Suppressor macrophage treated with lipopolysaccharide for 1 hour (primary cell): ENCODE measurements at regions not wholly inside any gene's neighbourhood (a gene's known extent, or its start where the extent isn't known, plus 50 kb on each side); places are given as distances from the start of the nearest gene placed in this dataset.

Source experiments
- DNase-seq, 3 donors: peaks; one replicate each; pipeline ENCODE4 v3.0.0-alpha.2; 2020 to 2022

GRCh38 chr1:163824490-163824889, 502.7 kb downstream of the NUF2 start:
- no peak for DNase-seq

DNA sequence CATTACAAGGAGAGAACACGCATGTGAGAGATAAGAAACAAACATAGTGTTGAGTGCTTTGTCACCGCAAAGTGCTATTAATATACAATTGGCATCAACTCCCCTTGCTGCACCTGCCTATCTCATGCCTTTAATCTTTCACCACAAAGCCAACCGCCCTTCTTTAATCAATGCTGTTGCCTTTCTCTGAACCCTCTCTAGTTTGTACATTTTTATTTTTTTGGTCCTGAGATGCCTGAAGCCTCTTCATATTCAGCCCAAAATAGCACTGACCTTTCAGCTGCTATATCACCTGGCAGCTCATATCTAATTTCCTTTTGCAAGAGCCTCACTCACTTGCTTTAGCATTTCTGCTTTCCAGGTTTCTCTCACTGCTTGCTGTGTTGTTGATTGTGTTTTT, 504.7 kb downstream of the NUF2 start:
- no peak for DNase-seq

DNA sequence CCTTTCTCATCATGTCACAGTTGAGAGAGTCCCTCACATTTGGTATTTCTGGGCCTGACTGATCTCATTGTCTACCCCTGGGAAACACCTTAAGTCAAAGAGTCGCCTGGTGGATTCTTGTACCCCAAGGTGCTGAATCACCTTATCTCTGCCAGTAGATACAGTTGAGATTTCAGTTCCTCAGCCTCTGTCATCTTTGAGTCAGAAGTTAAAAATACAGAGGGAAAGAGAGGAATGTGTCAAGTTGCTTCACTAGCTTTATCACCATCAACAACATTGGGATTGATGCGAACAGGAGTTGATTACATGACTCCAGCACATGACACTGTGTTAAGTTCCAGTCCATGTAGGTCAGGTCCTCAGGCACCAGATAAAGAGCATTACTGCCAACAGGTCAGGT, 513.0 kb downstream of the NUF2 start:
- no peak for DNase-seq

DNA sequence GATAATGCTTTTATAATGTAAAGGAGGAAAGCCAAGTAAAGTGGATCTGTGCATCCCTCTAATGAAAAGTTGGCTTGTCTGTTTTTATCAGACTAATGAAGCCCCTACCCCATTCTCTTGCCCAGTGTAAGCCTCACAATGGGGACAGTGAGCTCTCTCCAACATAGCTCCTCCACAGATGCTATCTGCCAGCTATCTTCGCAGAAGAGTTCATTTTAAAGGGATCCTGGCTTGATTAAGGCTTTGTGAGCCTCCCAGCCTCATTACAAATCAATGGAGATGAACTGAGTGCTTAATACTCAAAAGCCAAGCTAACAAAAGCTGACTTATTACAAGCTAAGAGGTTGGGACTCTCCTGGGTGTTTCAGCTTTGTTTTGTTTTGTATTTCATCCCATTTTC, 514.7 kb downstream of the NUF2 start:
- no peak for DNase-seq

GRCh38 chr1:163837206-163837605, 515.5 kb downstream of the NUF2 start:
- no peak for DNase-seq

DNA sequence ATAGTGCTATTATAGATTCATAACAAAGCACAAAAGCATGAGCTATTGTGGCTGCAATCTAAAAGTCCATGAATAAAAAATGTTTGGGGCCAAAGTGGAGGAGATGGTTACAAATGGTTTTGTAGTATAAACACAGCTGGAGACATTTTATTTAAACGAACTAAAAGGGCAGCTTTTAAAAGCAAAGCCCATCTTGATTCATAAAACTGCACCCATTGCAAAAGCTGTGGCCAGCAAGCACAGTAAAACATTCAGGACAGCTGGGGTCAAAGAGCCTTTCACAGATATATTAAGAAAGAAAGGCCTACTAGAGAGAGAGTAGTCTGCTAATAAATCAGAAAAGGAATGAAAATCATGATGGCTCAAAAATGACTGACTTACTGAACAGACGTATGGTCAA, 520.8 kb downstream of the NUF2 start:
- no peak for DNase-seq

DNA sequence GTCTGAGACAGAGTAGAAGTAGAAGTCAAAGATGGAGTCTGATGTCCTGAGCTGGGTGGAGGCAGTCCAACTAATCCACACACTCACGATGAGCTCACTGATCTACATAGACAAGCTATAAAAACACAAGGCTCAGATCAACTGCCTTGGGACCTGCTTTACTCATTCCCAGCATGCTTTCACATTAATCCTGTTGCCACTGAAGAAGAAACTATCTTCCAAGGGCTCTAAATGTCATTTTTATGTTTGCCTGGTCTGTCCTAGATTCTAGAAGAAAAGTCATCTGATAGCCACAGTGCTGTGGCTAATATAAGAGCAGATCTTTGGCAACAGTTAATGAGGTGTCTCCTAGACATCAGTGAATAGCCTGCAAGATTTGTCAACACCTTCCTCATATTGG, 522.7 kb downstream of the NUF2 start:
- DNase-seq = no peak

DNA sequence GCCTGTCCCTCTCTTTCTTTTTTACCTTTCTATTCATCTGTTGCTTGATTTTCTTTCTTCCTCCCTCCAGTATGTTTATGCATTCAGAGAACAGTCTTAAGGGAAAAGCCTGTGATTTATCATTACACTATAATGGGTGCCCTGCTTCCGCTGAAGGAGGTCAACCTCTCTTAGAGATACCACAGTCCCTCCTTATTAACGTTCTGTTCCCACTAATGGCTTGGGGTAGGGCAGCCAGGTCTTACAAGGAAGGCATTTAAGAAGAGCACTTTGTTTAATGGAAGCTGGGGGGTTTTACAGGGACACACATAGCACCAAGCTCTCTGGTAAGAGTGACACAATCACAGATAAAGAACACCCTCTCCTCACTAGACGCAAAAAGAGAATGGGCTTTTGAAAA, 523.5 kb downstream of the NUF2 start:
- no peak for DNase-seq

DNA sequence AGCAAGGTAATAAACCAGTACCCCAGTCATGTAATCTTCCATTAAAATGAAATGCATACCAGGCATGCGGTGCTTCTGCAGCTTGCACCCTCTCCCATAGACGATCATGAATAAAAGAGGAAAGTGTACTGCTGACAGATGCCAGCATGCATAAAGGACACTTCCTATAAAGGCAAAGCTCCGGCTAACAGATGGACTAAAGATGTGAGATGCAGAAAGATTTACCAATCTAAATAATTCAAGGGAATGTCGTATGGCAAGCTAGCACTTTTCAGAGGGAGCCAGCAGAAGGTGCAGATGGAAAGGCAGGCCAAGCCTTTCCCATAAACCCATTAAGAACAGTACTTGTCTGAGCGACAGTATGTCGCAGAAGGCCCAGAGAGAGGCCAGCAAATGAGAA, 542.0 kb downstream of the NUF2 start:
- DNase-seq = no peak

GRCh38 chr1:163864207-163864606, 542.5 kb downstream of the NUF2 start:
- DNase-seq = no peak

- no peak for DNase-seq
These were observed 544.8 kb downstream of the NUF2 start for GRCh38 chr1:163866564-163866963.

GRCh38 chr1:163870666-163871065, 548.9 kb downstream of the NUF2 start:
- DNase-seq = no peak

GRCh38 chr1:163872067-163872466, 550.3 kb downstream of the NUF2 start:
- no peak for DNase-seq

- no peak for DNase-seq
These were observed 552.3 kb downstream of the NUF2 start for GRCh38 chr1:163874070-163874469.

DNA sequence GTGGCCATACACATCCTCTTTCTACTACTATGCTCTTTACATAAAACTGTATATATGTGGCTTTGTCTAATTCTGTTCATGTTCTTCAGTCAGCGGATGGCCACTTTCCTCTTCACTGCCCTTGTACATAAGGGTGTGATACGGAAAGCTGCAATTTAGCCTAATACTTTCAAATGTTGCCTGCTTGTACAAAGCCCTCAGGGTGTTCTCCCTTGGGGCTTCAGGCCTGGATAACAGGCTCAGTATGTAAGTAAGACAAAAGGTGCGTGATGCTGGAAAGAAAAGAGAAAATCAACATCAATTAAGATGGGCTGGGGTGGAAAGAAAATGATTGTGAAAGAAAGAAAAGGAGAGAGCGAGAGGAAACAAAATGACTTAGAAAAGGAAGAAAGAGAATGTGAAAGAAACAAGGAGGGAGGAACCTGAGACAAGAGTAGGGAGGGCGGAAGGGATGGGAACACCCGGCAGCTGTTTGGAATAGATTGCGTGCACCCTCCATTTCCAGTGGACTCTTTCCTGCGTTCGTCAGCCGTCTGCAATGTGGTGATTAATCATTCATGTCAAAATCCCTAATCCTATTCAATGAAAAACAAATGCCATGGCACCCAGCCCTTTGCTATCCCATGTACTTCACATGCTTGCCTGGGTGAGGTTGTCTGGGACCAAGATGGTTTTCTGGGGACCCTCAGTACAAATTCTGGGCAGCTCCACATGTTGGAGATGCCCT, 553.6 kb downstream of the NUF2 start:
- no peak for DNase-seq

- DNase-seq = no peak
These were observed 554.2 kb downstream of the NUF2 start for GRCh38 chr1:163875927-163876320.

DNA sequence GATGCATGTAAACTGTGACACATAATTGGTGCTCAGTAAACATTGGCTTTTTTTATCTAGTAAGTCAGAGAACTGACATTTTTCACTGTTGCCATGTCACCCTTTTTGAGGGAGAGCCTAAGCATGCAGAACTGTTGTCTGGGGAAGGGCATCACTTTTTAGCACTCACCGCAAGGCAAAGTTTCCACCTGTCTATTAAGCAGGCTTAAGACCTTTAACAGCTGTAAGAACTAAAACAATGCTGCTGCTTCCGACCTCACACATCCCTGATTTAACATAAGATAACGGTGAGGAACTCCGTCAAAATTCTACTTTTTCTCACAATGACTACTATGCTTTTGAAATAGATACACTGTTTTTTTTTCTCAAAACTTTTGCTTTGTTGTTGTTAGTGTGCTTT, 554.8 kb downstream of the NUF2 start:
- DNase-seq = no peak

DNA sequence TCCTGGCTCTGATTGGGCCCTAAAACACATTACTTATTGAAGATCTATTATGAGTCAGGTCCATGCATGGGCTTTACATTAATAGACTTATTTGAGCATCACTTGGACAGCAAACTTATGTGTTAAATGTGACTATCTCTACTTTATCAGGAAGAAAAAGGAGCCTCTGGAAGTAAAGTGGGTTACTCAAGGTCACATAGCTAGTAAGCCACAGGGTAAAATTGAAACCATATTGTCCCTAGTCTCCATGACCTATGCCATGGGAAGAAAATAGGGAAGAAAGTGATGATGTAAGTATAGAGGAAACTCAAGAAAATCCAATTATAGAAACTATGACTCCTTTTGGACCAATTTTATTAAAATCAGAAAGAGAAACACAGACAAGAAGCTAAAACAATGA, 555.3 kb downstream of the NUF2 start:
- DNase-seq = no peak

DNA sequence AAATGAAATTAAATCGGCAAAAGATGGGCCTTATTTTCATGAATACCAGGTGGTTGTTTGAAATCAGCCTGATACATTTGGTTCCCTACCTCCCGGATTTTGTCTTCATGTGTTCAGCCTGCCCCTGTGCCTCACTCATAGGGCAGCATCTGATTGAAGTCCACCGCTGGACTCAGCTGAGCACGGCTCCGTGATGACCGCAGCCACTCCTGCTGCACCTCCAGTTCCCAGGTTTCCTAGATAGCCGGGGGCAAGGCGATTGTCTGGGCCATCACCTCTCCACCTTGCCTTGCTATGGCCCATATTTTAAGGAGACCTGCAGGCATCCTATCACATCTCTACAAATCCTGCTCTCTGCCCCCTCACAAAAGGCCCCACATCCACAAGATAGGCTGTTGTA, 563.8 kb downstream of the NUF2 start:
- DNase-seq = no peak

DNA sequence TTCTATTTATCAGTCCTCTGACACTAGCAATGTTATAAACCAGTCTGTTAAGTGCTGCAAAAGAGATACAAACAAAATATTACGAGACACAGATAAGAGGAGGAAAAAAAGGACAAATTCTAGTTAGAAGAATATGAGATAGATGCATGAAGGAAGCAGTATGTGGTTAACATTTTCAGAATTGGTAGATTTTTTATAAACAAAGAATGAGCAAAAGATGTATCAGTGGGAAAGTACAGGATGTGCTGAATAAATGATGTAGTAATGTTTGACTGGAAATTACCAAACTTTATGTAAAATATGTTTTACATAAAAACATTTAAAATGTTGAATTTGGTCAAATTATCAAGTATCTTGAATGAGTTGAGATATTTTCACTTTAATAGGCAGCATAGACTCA, 574.2 kb downstream of the NUF2 start:
- DNase-seq = no peak

GRCh38 chr1:163897412-163898155, 575.8 kb downstream of the NUF2 start:
- no peak for DNase-seq

- no peak for DNase-seq
These were observed 584.5 kb downstream of the NUF2 start for GRCh38 chr1:163906283-163906682.

DNA sequence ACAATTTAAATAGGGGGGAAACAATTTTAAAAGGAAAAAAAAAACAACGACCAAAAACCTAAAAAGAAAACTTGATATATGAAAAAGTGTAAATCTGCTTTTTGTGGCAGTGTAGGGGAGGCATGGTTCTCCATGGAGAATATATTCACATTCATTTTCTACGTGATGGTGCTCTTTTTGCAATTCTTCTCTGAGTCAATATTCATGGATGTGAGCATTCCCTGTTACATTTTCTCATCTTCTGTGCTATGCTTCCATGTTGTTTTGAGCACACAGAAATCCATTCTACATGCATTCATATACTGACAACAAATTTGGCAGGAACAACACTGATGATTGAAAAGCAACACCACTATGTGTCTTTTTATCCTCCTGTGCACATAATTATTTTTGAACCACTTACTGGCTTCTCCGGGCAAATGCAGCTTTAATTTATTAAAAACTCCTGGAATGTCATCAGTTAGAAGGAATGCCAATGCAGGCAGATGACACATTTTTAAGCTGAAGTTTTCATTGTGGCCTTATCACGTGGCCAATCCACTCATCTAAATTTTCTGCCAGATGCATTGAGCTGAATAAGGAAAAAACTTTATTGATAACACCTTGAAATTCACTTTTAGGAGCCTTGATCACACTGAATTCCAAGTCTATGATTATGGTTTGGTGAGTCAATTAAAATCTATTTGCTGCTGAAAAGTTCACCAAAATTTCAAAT, 590.6 kb downstream of the NUF2 start:
- DNase-seq = no peak

DNA sequence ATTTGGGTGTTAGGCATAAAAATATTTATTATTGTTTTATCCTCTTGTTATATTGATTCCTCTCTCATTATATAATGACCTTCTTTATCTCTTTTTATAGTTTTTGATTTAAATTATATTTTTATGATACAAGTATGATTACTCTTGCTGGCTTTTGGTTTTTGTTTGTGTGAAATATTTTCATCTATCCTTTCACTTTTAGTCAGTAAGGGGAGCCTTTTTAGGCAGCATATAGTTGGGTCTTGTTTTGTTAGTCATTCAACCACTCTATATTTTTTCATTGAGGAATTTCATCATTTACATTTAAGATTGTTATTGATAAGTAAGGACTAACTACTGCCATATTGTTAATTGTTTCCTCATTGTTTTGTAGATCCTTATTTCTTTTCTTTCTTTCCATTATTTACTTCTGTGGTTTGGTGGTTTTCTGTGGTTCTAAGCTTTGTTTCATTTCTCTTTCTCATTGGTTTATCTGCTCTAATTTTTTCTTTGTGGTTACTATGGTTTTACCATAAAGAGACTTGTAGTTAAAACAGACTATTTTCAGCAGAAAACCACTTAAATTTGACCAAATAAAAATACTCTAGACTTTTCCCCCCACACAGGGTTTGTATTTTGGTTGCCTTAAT, 593.1 kb downstream of the NUF2 start:
- DNase-seq = no peak
